Activated naive CD4-positive, alpha-beta T cell treated with anti-CD3 and anti-CD28 coated beads, Interleukin-2, amount 10 ng/mL, durations not matched to agents 7 days and 5 days (primary cell): ENCODE measurements at regions not wholly inside any gene's neighbourhood (a gene's known extent, or its start where the extent isn't known, plus 50 kb on each side); places are given as distances from the start of the nearest gene placed in this dataset.
A peak's percentile ranks its signal among the peaks of the same experiment; 100 is the strongest.

Experiments
- CTCF ChIA-PET: fragments of 350-600 bp; sonication (Branson Sonifier 250); formaldehyde crosslinking; loops from one replicate; lab custom pipeline; 2021; ENCODE audit warnings: antibody characterized with exemption; lab: Charles Lee
- DNase-seq: peaks from one replicate; pipeline ENCODE4 v3.0.0-alpha.2; 2020
- H3K27ac Mint-ChIP-seq: one replicate; pipeline ENCODE4 v1.8.0; 2021; ENCODE audit warnings: mild to moderate bottlenecking, moderate library complexity, mixed read lengths
- H3K27me3 Mint-ChIP-seq: one replicate; pipeline ENCODE4 v1.8.0; 2021; ENCODE audit warnings: mild to moderate bottlenecking, mixed read lengths
- H3K36me3 Mint-ChIP-seq: one replicate; pipeline ENCODE4 v1.8.0; 2021; ENCODE audit warnings: mixed read lengths
- H3K4me1 Mint-ChIP-seq: one replicate; pipeline ENCODE4 v1.8.0; 2021; ENCODE audit warnings: mixed read lengths
- H3K4me3 Mint-ChIP-seq: one replicate; pipeline ENCODE4 v1.8.0; 2021; ENCODE audit warnings: mild to moderate bottlenecking, moderate library complexity, mixed read lengths
- H3K9me3 Mint-ChIP-seq: one replicate; pipeline ENCODE4 v1.8.0; 2021; ENCODE audit warnings: mixed read lengths

DNA sequence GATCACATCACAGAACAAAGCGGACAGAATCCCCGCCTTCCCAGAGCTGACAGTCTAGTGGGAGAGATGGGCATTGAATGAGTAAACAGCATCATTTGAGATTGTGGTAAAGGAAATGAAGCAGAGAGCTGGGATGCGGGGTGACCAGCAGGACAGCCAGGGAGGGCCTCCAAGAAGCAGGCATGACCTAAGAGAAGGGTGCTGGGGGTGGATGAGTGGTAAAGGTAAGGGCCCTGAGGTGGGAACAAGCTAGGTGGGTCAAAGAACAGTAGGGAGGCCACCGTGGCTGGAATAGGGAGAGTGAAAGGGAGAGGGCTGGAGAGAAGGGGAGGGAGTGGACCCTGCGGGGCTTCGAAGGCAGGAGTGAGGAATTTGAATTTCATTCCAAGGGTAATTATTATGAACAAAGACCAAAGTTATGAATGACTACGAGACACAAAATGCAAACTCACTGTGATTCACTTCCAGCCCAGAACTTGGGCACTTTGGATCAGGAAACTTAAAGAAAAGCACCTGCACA is 61.4 kb downstream of the CEBPB start:
- no peak overlapping the region for H3K4me3 Mint-ChIP-seq
- peaks cover 34% of the 10 kb centered on the region for H3K27me3 Mint-ChIP-seq
- no peak overlapping the region for H3K27ac Mint-ChIP-seq
- H3K4me1 Mint-ChIP-seq: no peaks in the 10 kb centered on the region
- no peaks in the 10 kb centered on the region for H3K9me3 Mint-ChIP-seq
- no peak for DNase-seq
- CTCF ChIA-PET: no interaction called here
- no peaks in the 10 kb centered on the region for H3K36me3 Mint-ChIP-seq

DNA sequence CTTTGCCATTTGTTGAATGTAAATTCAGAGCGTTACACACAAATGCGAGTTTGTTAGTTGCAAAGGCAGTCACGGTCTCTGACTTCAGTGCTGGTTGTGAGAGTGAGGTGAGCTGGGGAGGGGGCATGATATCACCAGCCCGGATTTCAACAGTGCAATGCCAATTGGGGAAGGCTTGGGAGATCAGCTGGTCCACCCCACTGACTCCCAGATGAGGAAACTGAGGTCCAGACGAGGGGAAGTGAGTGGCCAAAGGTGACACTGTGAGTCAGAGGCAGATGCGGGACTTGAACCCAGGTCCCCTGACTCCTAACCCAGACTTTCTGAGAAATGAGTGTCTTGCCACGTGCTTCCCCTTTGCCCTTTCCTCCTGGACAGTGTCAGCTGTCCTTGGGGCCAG is 62.1 kb downstream of the CEBPB start:
- Mint-ChIP-seq H3K27me3 (peaks cover 39% of the 10 kb centered on the region), H3K4me3 (no peak overlapping the region), H3K36me3 (no peaks in the 10 kb centered on the region), H3K27ac (no peak overlapping the region), H3K9me3 (no peaks in the 10 kb centered on the region), H3K4me1 (no peaks in the 10 kb centered on the region)
- DNase-seq: no peak
- CTCF ChIA-PET: no interaction called here

DNA sequence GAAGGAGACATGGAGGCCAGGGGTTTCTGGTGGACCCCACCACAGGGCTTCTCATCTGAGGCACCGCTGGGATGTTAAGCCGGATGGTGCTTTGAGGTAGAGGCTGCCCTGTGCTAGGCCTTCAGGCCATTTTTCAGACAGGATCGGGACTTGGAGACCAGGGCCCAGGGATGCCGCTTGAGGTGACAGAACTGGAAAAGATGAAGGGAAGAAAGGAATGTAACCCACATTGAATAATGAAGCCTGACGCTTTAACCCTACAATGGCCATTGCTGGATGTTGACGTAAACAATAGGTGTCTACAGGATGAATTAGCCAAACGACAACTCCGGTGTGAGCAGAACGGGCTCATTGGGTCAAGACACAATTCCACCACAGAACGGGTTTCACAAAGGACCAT is 62.5 kb downstream of the CEBPB start:
- Mint-ChIP-seq H3K4me1 (no peaks in the 10 kb centered on the region), H3K36me3 (no peaks in the 10 kb centered on the region), H3K4me3 (no peak overlapping the region), H3K27me3 (peaks cover 39% of the 10 kb centered on the region), H3K27ac (no peak overlapping the region), H3K9me3 (no peaks in the 10 kb centered on the region)
- no peak for DNase-seq
- CTCF ChIA-PET: no interaction called here

DNA sequence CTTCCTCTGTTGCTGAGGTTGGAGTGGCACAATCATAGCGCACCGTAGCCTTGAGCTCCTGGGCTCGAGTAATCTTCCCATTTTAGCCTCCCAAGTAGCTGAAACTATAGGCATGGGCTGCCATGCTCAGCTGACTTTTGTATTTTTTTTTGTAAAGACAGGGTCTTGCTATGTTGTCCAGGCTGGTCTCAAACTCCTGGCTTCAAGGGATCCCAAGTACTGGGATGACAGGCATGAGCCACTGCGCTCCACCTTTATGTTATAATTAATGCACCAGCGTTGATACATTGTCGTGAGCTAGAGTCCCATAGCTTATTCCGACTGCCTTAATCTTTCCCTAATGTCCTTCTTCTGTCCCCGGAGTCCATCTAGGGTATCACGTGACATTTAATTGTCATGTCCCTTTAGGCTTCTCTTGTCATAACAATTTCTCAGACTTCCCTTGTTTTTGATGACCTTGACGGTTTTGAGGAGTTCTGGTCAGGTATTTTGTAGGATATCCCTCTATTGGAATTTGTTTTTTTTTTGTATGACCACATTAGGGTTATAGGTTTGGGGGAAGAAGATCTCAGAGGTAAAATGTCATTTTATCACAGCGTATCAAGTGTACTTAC is 63.9 kb downstream of the CEBPB start:
- H3K4me1 Mint-ChIP-seq: peaks cover 5% of the 10 kb centered on the region
- no peak overlapping the region for H3K27ac Mint-ChIP-seq
- no peak overlapping the region for H3K4me3 Mint-ChIP-seq
- CTCF ChIA-PET: interaction anchor here (0.9 to 1.9 kb wide), 2 partner anchors 9 to 204 kb away, joined by 3 to 5 read pairs; no protein-coding TSS in a partner anchor
- no peaks in the 10 kb centered on the region for H3K9me3 Mint-ChIP-seq
- no peaks in the 10 kb centered on the region for H3K36me3 Mint-ChIP-seq
- peaks cover 39% of the 10 kb centered on the region for H3K27me3 Mint-ChIP-seq
- no peak for DNase-seq

DNA sequence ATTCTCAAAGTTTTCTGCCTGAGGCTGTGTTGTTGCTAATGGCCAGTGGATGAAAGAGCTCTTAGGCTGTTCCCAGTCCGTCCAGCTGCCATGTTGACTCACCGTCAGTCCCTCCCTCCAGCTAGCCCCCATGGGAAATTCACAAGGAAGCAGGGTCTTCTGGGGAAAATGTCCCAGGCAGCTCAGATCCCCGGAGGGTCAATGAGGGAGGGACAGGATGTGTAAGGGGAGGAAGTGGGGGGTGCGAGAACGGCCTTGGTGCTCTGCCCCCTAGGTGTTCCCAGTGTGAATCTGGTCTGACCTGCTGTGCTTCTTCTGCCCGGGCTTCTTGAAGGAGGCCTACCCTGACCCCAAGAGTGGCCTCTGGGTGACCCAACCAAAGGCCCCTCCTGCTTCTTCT is 65.9 kb downstream of the CEBPB start:
- CTCF ChIA-PET: no interaction called here
- no peaks in the 10 kb centered on the region for H3K36me3 Mint-ChIP-seq
- H3K27me3 Mint-ChIP-seq: peaks cover 36% of the 10 kb centered on the region
- H3K27ac Mint-ChIP-seq: no peak overlapping the region
- H3K4me3 Mint-ChIP-seq: no peak overlapping the region
- DNase-seq: no peak
- no peaks in the 10 kb centered on the region for H3K9me3 Mint-ChIP-seq
- H3K4me1 Mint-ChIP-seq: peaks cover 21% of the 10 kb centered on the region

DNA sequence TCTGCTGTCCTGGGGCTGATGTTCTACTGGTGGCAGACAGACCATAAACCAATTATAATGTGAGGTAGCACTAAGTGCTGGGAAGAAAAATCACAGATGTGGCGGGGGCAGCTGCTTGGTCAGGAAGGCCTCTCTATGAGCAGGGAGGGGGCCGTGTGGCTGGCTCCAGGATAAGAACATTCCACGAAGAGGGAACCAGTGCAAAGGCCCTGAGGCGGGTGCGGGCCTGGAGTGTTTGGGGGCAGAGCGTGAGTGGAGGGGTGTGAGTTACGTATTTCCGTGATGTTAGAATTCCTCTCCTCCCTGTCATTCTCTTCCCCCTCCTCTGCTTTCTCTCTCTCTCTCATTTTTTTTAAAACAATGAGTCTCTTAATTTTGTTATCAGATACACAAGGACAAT is 67.2 kb downstream of the CEBPB start:
- DNase-seq: no peak
- Mint-ChIP-seq H3K36me3 (no peaks in the 10 kb centered on the region), H3K27ac (no peak overlapping the region), H3K4me3 (no peak overlapping the region), H3K27me3 (peaks cover 26% of the 10 kb centered on the region), H3K4me1 (peaks cover 21% of the 10 kb centered on the region), H3K9me3 (no peaks in the 10 kb centered on the region)
- CTCF ChIA-PET: interaction anchor here (0.6 kb wide), 1 partner anchor 246 kb away, joined by 3 read pairs; no protein-coding TSS in a partner anchor

DNA sequence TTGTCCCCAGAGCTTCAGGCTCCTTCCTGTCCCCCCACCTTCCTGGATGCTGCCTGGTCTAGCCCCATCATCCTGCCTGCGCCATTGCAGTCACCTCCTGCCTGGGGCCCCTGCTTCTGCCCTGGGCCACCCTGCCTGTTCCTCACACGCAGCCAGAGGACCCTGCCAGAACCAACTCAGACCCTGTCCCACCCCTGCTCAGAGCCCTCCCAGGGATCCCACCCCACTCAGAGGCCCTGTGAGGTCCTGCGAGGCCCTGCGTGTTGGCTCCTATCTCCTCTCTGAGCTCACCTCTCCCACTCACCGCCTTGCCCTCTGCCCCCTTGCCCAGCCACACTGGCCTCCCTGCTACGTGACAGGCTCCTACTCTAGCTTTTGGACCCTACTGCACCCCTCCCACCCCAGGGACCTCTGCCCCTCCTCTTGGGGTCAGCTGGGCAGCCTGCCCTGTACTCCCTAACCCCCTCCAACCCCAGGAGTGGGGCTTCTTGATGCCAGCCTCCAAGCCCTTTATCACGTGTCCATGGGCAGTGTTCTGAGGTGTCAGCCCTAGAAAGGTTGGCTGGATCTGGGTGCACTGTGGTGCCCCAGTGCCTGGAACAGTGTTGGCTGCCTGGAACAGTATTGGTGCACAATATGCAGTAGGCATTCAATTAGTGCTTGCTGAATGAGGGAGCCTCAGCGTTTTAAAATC is 68.3 kb downstream of the CEBPB start:
- Mint-ChIP-seq H3K36me3 (no peaks in the 10 kb centered on the region), H3K27ac (no peak overlapping the region), H3K4me1 (peaks cover 21% of the 10 kb centered on the region), H3K4me3 (no peak overlapping the region), H3K9me3 (no peaks in the 10 kb centered on the region), H3K27me3 (peaks cover 20% of the 10 kb centered on the region)
- CTCF ChIA-PET: no interaction called here
- DNase-seq: no peak

DNA sequence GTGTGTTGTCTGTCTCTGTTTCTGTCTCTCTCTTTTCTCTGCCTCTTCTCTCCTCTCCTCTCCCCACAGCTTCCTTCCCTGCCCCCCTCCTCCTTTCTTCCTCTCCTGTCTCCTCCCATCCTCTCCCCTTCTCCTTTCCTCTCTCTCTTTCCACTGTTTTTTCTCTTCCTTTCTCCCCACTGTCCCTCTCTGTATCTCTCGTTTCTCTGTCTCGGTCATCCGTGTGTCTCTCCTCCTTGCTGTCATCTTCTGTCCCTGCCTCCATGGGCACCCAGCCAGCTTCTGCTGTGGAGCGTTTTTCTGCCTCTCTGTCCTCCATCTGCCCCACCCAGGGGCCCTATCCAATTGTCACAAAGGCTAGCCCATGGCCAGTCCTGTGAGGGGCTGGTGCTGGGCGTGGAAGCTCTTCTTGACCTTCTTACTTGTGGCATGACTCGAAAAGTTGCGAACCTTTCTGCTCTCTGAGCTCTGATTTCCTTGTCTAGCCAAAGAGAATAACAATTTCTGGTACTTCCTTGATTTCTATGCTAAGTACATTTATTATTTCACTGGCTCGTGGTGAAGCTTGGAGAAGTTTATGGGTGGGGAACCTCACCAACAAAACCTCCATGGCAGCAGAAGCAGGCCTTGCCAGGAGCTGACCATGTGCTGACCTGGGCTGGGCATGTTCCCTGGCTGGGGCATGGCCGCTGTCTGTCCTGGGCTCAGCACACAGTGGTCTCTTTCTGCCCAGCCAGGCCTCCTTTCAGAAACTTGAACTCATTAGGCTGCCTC is 69.3 kb downstream of the CEBPB start:
- Mint-ChIP-seq H3K4me3 (no peak overlapping the region), H3K9me3 (no peaks in the 10 kb centered on the region), H3K36me3 (no peaks in the 10 kb centered on the region), H3K27ac (no peak overlapping the region), H3K27me3 (peaks cover 24% of the 10 kb centered on the region), H3K4me1 (peaks cover 21% of the 10 kb centered on the region)
- DNase-seq: no peak
- CTCF ChIA-PET: no interaction called here

DNA sequence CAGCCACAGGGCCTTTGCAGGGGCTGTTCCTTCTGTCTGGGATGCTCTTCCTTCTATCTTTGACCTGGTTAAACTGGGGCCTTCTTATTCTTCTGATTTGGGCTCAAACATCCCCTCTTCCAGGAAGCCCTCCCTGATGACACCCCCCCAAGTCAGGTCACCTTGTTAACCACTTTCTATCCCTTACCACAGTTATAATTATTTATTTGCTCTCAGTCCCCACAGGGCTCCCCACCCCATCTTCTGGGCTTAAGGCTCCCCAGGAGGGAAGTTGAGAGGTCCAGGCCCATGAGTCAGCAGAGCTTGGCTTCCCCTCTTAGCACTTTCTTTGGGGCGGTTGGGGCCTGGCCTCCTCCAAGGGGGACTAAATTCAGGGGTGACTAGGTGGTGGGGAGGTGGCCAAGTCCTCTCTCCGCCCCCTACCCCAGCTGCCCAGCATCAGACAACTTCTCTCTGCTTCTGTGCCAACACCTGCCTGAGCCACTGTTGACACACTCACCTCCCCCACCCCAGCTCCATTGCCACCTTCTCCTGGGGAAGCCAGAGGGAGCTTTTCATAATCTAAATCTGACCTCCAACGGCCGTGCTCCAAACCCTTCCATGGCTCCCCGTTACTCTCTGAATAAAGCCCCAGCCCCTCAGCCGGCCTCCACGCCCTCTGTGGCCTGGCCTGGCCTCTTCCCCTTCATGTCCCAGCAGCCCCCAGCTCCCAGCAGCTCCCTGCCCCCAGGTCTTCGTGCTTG is 70.0 kb downstream of the CEBPB start:
- Mint-ChIP-seq H3K27me3 (peaks cover 18% of the 10 kb centered on the region), H3K27ac (peak overlapping the region; percentile 56), H3K4me3 (no peak overlapping the region), H3K9me3 (no peaks in the 10 kb centered on the region), H3K4me1 (peaks cover 26% of the 10 kb centered on the region), H3K36me3 (no peaks in the 10 kb centered on the region)
- no peak for DNase-seq
- CTCF ChIA-PET: no interaction called here

DNA sequence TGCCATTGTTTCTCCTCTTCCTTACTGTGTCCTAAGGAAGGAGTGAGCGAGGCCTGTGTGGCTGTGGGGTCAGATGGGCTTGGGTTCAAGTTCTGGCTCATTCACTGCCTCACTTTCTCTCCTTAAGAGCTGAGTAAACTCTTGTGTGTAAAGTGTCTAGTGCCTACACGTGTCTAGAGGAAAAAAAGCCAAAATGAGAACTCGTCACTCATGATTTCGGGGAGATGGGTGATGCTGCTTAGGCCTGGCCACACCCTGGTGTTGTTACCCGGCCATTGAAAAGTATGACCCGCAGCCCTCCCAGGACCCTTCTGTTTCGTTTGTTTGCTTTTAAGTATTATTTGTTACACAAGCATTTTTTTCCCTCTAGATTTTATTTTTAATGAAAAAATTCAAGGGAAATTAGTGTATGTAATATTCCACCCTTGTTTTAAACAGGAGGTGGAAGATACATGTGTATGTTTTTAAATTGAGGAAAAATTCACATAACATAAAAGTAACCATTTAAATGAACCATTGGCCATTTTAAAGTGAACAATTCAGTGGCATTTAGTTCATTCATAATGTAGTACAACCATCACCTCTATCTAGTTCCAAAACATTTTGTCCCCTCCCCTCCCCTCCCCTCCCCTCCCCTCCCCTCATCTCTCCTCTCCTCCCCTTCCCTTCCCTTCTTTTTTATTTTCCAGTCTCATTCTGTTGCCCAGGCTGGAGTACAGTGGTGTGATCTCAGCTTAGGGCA is 71.0 kb downstream of the CEBPB start:
- DNase-seq: no peak
- Mint-ChIP-seq H3K4me1 (peaks cover 31% of the 10 kb centered on the region), H3K27me3 (peaks cover 15% of the 10 kb centered on the region), H3K4me3 (no peak overlapping the region), H3K36me3 (no peaks in the 10 kb centered on the region), H3K27ac (no peak overlapping the region), H3K9me3 (no peaks in the 10 kb centered on the region)
- CTCF ChIA-PET: no interaction called here

DNA sequence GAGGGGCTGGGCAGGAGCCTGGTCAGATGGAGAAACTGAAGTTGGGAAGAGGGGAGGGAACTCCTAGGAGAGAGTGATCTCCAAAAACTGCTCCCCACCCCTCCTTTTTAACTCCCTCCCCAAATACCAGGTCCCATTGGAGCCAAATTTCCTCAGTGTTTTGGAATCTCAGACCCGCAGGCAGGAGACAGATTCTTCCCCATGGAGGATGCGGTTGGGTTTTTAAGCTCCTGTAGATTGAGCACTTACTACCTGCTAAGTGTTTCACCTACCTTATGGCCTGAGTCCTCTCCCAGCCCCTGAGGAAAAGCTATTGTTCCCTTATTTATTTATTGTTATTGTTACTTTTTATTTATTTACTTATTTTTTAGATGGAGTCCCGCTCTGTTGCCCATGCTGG is 73.2 kb downstream of the CEBPB start:
- Mint-ChIP-seq H3K27me3 (peaks cover 13% of the 10 kb centered on the region), H3K4me1 (peaks cover 31% of the 10 kb centered on the region), H3K27ac (no peak overlapping the region), H3K4me3 (no peak overlapping the region), H3K36me3 (no peaks in the 10 kb centered on the region), H3K9me3 (no peaks in the 10 kb centered on the region)
- DNase-seq: no peak
- CTCF ChIA-PET: no interaction called here

DNA sequence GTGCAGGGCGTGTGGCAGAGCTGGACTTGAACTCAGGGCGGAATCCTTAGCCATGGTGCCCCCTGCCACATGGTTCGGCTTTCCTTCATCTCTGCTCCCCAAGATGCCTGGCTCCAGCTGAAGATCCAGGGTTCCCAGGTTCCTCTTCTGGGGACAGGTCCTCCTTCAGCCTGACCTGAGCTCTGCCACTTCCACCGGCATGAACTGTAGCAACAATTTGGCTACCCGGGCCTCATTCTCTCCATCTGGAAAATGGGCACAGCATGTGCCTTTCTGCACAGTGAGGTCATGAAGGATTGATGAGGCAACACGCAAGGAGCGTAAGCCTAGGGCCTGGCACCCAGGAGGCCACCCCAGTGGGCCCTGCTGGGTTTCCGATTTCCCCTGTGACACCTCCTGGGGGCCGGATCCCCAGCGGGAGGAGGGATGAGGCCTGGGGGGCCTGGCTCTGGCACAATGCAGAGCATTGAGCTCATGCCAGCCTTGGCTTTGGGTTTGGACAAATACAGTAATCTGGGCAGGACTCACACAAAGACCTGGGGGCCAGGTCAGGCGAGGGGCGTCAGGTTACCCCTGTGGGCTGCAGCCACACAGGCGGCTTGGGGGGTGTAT is 74.0 kb downstream of the CEBPB start:
- H3K27ac Mint-ChIP-seq: no peak overlapping the region
- no peak for DNase-seq
- H3K9me3 Mint-ChIP-seq: no peaks in the 10 kb centered on the region
- peaks cover 25% of the 10 kb centered on the region for H3K4me1 Mint-ChIP-seq
- H3K27me3 Mint-ChIP-seq: peaks cover 20% of the 10 kb centered on the region
- CTCF ChIA-PET: no interaction called here
- no peak overlapping the region for H3K4me3 Mint-ChIP-seq
- H3K36me3 Mint-ChIP-seq: no peaks in the 10 kb centered on the region

DNA sequence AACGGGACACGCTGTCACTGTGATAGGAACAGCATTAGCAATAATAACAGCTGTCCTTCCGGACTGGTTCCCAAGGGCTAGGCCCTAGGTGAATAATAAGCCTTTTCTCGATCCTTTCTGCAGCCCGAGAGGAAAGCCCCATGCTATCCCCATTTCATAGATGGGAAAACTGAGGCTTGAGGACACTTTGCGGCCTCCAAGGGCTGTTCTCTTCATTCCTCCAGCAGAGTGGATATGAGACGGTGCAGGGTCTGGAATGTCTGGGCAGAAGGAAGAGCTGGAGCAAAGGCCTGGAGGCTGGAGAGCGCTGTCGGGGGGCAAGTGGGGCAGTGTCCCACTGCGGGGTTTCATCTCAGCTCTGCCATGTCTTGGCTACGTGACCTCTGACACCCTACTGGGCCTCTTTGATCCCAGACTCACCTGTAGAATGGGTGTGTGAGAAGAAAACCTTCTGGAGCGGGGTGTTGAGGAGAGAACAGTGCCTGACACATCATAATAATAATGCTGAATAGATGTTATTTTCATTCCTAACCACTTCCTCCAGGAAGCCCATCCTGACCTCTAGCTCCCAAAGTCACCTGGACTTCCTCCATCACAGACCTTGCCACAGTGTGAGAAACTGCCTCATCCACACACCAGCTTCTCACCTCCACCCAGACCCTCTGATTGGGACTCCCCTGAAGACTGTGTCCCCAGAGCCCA is 74.8 kb downstream of the CEBPB start:
- Mint-ChIP-seq H3K9me3 (no peaks in the 10 kb centered on the region), H3K27me3 (peaks cover 27% of the 10 kb centered on the region), H3K4me3 (no peak overlapping the region), H3K27ac (no peak overlapping the region), H3K36me3 (no peaks in the 10 kb centered on the region), H3K4me1 (peaks cover 18% of the 10 kb centered on the region)
- CTCF ChIA-PET: no interaction called here
- DNase-seq: no peak
